ENCODE measurements at regions not wholly inside any gene's neighbourhood (a gene's known extent, or its start where the extent isn't known, plus 50 kb on each side); places are given as distances from the start of the nearest gene placed in this dataset.

DNA sequence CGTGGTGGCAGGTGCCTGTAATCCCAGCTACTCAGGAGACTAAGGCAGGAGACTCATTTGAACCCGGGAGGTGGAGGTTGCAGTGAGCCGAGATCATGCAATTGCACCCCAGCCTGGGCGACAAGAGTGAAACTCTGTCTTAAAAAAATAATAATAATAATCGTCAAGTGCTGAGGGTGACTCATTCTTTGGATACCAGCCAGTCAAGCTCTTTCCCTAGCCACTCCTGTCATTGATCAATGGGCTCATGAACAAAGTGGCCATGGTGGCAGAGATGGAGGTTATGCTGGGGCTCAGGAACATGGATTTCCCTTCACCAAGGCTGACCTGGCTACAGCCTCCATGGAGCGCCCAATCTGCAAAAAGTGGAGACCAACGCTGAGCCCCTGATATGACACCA lies 94.5 kb upstream of the HAAO start:
- DNase-seq (ENCODE audit: low spot score): no peak
- no peak overlapping the region for H3K9ac ChIP-seq (ENCODE audit: low read depth in 1 of 2, low read length in 2 of 2)
- H3K27ac ChIP-seq (ENCODE audit: low read depth in 1 of 2, low read length in 2 of 2): no peak overlapping the region
- peaks cover 0 to 2% (median 0%) of the 10 kb centered on the region in 4 donors for H3K9me3 ChIP-seq (ENCODE audit: control insufficient read depth in 4 of 4, low read length in 3 of 4)
- no peaks in the 10 kb centered on the region for H3K36me3 ChIP-seq (ENCODE audit: control insufficient read depth in 4 of 4, insufficient read depth in 3 of 4, low read depth in 1 of 4, low read length in 3 of 4)
- no peaks in the 10 kb centered on the region for H3K4me1 ChIP-seq (ENCODE audit: control insufficient read depth in 4 of 4, insufficient read depth in 4 of 4, low read length in 3 of 4)
- H3K27me3 ChIP-seq (ENCODE audit: control insufficient read depth in 4 of 4, insufficient read depth in 4 of 4, low read length in 3 of 4): no peaks in the 10 kb centered on the region
- 90% methylated on average over 7 of the region's 7 CpGs for WGBS
- no peak for TF ChIP-seq RXRA (IDR thresholded peaks at IDR 0.05)
- TF ChIP-seq SP1 (IDR thresholded peaks at IDR 0.05): no peak
- TF ChIP-seq HNF4A (conservative IDR thresholded peaks at IDR 0.05): no peak
- no peak for TF ChIP-seq GABPA (IDR thresholded peaks at IDR 0.05 in 1 of 2, conservative IDR thresholded peaks at IDR 0.05 in 1 of 2)
- TF ChIP-seq, protein P1, sequence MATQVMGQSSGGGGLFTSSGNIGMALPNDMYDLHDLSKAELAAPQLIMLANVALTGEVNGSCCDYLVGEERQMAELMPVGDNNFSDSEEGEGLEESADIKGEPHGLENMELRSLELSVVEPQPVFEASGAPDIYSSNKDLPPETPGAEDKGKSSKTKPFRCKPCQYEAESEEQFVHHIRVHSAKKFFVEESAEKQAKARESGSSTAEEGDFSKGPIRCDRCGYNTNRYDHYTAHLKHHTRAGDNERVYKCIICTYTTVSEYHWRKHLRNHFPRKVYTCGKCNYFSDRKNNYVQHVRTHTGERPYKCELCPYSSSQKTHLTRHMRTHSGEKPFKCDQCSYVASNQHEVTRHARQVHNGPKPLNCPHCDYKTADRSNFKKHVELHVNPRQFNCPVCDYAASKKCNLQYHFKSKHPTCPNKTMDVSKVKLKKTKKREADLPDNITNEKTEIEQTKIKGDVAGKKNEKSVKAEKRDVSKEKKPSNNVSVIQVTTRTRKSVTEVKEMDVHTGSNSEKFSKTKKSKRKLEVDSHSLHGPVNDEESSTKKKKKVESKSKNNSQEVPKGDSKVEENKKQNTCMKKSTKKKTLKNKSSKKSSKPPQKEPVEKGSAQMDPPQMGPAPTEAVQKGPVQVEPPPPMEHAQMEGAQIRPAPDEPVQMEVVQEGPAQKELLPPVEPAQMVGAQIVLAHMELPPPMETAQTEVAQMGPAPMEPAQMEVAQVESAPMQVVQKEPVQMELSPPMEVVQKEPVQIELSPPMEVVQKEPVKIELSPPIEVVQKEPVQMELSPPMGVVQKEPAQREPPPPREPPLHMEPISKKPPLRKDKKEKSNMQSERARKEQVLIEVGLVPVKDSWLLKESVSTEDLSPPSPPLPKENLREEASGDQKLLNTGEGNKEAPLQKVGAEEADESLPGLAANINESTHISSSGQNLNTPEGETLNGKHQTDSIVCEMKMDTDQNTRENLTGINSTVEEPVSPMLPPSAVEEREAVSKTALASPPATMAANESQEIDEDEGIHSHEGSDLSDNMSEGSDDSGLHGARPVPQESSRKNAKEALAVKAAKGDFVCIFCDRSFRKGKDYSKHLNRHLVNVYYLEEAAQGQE (IDR thresholded peaks at IDR 0.05): no peak
- no peak for TF ChIP-seq TAF1 (conservative IDR thresholded peaks at IDR 0.05)
- TF ChIP-seq, protein P2, sequence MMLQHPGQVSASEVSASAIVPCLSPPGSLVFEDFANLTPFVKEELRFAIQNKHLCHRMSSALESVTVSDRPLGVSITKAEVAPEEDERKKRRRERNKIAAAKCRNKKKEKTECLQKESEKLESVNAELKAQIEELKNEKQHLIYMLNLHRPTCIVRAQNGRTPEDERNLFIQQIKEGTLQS (IDR thresholded peaks at IDR 0.05): no peak
- TF ChIP-seq, protein P3, sequence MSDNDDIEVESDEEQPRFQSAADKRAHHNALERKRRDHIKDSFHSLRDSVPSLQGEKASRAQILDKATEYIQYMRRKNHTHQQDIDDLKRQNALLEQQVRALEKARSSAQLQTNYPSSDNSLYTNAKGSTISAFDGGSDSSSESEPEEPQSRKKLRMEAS (IDR thresholded peaks at IDR 0.05): no peak
- TF ChIP-seq JUND (IDR thresholded peaks at IDR 0.05): no peak
- no peak overlapping the region for H3K4me3 ChIP-seq (ENCODE audit: low read depth in 1 of 3, low read length in 3 of 3)

DNA sequence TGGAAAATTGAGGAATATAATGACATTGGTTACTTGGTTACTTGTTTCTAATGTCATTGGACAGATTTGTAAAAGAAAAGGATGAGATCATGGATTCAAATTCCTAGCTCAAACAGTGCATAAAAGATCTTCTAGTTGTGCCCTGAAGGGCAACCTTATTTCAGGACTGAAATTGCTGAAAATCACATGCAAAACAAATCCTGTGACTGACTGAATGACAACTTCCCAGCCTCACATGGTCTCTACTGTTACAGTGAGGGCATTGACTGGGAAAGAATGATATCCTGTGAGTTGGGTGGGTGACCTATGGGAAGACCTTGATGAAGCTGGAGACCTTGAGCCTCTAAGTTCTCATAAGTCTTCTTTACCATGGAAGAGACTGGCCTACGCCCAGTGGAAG lies 90.4 kb upstream of the HAAO start:
- no peaks in the 10 kb centered on the region for H3K27me3 ChIP-seq (ENCODE audit: control insufficient read depth in 4 of 4, insufficient read depth in 4 of 4, low read length in 3 of 4)
- H3K36me3 ChIP-seq (ENCODE audit: control insufficient read depth in 4 of 4, insufficient read depth in 3 of 4, low read depth in 1 of 4, low read length in 3 of 4): no peaks in the 10 kb centered on the region
- H3K9ac ChIP-seq (ENCODE audit: low read depth in 1 of 2, low read length in 2 of 2): no peak overlapping the region
- TF ChIP-seq, protein P3 (IDR thresholded peaks at IDR 0.05): no peak
- TF ChIP-seq HNF4A (conservative IDR thresholded peaks at IDR 0.05) (no peak), JUND (IDR thresholded peaks at IDR 0.05) (no peak), YY1 (IDR thresholded peaks at IDR 0.05) (no peak), HNF4G (IDR thresholded peaks at IDR 0.05) (no peak), NR2F2 (IDR thresholded peaks at IDR 0.05) (no peak), EGR1 (IDR thresholded peaks at IDR 0.05; ENCODE audit: low read depth in 2 of 2) (no peak), TAF1 (conservative IDR thresholded peaks at IDR 0.05) (no peak), FOXA1 (IDR thresholded peaks at IDR 0.05) (no peak), GABPA (IDR thresholded peaks at IDR 0.05 in 1 of 2, conservative IDR thresholded peaks at IDR 0.05 in 1 of 2) (no peak), RXRA (IDR thresholded peaks at IDR 0.05) (no peak), SP1 (IDR thresholded peaks at IDR 0.05) (no peak), FOXA2 (IDR thresholded peaks at IDR 0.05) (no peak)
- TF ChIP-seq, protein P1 (IDR thresholded peaks at IDR 0.05): no peak
- TF ChIP-seq, protein P4, sequence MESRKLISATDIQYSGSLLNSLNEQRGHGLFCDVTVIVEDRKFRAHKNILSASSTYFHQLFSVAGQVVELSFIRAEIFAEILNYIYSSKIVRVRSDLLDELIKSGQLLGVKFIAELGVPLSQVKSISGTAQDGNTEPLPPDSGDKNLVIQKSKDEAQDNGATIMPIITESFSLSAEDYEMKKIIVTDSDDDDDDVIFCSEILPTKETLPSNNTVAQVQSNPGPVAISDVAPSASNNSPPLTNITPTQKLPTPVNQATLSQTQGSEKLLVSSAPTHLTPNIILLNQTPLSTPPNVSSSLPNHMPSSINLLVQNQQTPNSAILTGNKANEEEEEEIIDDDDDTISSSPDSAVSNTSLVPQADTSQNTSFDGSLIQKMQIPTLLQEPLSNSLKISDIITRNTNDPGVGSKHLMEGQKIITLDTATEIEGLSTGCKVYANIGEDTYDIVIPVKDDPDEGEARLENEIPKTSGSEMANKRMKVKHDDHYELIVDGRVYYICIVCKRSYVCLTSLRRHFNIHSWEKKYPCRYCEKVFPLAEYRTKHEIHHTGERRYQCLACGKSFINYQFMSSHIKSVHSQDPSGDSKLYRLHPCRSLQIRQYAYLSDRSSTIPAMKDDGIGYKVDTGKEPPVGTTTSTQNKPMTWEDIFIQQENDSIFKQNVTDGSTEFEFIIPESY (IDR thresholded peaks at IDR 0.05): no peak
- TF ChIP-seq, protein P5, sequence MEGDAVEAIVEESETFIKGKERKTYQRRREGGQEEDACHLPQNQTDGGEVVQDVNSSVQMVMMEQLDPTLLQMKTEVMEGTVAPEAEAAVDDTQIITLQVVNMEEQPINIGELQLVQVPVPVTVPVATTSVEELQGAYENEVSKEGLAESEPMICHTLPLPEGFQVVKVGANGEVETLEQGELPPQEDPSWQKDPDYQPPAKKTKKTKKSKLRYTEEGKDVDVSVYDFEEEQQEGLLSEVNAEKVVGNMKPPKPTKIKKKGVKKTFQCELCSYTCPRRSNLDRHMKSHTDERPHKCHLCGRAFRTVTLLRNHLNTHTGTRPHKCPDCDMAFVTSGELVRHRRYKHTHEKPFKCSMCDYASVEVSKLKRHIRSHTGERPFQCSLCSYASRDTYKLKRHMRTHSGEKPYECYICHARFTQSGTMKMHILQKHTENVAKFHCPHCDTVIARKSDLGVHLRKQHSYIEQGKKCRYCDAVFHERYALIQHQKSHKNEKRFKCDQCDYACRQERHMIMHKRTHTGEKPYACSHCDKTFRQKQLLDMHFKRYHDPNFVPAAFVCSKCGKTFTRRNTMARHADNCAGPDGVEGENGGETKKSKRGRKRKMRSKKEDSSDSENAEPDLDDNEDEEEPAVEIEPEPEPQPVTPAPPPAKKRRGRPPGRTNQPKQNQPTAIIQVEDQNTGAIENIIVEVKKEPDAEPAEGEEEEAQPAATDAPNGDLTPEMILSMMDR (IDR thresholded peaks at IDR 0.05; ENCODE audit: low read depth, low read length, missing input control): no peak
- TF ChIP-seq, protein P2 (IDR thresholded peaks at IDR 0.05): no peak
- no peaks in the 10 kb centered on the region for H3K9me3 ChIP-seq (ENCODE audit: control insufficient read depth in 4 of 4, low read length in 3 of 4)
- H3K4me3 ChIP-seq (ENCODE audit: low read depth in 1 of 3, low read length in 3 of 3): no peak overlapping the region
- H3K27ac ChIP-seq (ENCODE audit: low read depth in 1 of 2, low read length in 2 of 2): no peak overlapping the region
- H3K4me1 ChIP-seq (ENCODE audit: control insufficient read depth in 4 of 4, insufficient read depth in 4 of 4, low read length in 3 of 4): no peaks in the 10 kb centered on the region
- no peak for DNase-seq (ENCODE audit: low spot score)
- WGBS: 94% methylated on average over 1 of the region's 1 CpG

Measured in liver (tissue), 8 donors.